GM21367 (cell line): ENCODE measurements at regions not wholly inside any gene's neighbourhood (a gene's known extent, or its start where the extent isn't known, plus 50 kb on each side); places are given as distances from the start of the nearest gene placed in this dataset.
A peak's percentile ranks its signal among the peaks of the same experiment; 100 is the strongest.

Experiments used
- ATAC-seq: cut with Tn5 transposase; IDR thresholded peaks from one replicate; pipeline ENCODE4 v1.9.1; 2021; ENCODE audit not compliant: unreplicated experiment

GRCh38 chr2:196383799-196384198, 212.4 kb upstream of the STK17B start:
- no peak for ATAC-seq

- ATAC-seq, result peak; percentile 47
These were observed 213.4 kb upstream of the STK17B start for GRCh38 chr2:196384729-196385128.

GRCh38 chr2:196389670-196390069, 218.3 kb upstream of the STK17B start:
- ATAC-seq, result no peak

GRCh38 chr2:196390243-196391148, 219.1 kb upstream of the STK17B start:
- ATAC-seq, result no peak

- no peak for ATAC-seq
These were observed 219.7 kb upstream of the STK17B start for GRCh38 chr2:196391149-196391479.

- ATAC-seq, result no peak
These were observed 227.7 kb upstream of the STK17B start for GRCh38 chr2:196399096-196399495.

GRCh38 chr2:196399722-196400691, 228.6 kb upstream of the STK17B start:
- no peak for ATAC-seq

GRCh38 chr2:196403471-196403870, 232.1 kb upstream of the STK17B start:
- no peak for ATAC-seq

- no peak for ATAC-seq
These were observed 232.9 kb upstream of the STK17B start for GRCh38 chr2:196404276-196404675.

GRCh38 chr2:196407675-196408264, 231.7 kb upstream of the CCDC150 start:
- ATAC-seq, result no peak

- peak; percentile 41 for ATAC-seq
These were observed 230.1 kb upstream of the CCDC150 start for GRCh38 chr2:196409376-196409775.

- no peak for ATAC-seq
These were observed 229.5 kb upstream of the CCDC150 start for GRCh38 chr2:196410008-196410407.

- peak; percentile 73 for ATAC-seq
These were observed 225.7 kb upstream of the CCDC150 start for GRCh38 chr2:196413821-196414274.

GRCh38 chr2:196415384-196415783, 224.1 kb upstream of the CCDC150 start:
- ATAC-seq, result peak; percentile 52

GRCh38 chr2:196420143-196420542, 219.4 kb upstream of the CCDC150 start:
- no peak for ATAC-seq

- ATAC-seq, result no peak
These were observed 217.6 kb upstream of the CCDC150 start for GRCh38 chr2:196421880-196422279.

- no peak for ATAC-seq
These were observed 217.2 kb upstream of the CCDC150 start for GRCh38 chr2:196422361-196422760.

- no peak for ATAC-seq
These were observed 213.4 kb upstream of the CCDC150 start for GRCh38 chr2:196426122-196426521.

- no peak for ATAC-seq
These were observed 211.4 kb upstream of the CCDC150 start for GRCh38 chr2:196427986-196428634.

- ATAC-seq, result no peak
These were observed 208.4 kb upstream of the CCDC150 start for GRCh38 chr2:196431076-196431475.

GRCh38 chr2:196431957-196432356, 207.6 kb upstream of the CCDC150 start:
- no peak for ATAC-seq
